ENCODE measurements at regions not wholly inside any gene's neighbourhood (a gene's known extent, or its start where the extent isn't known, plus 50 kb on each side); places are given as distances from the start of the nearest gene placed in this dataset.

- 63 to 65% methylated on average over 13 of the region's 13 CpGs for WGBS, 2 donors
- ATAC-seq (peak in 1 of 8 donors; percentile 44), DNase-seq (no peak)
- H3K36me3 ChIP-seq, result no peaks in the 10 kb centered on the region
- intact Hi-C loops (cut with DNase I), result no loop called here
- no peak for TF ChIP-seq CTCF (IDR thresholded peaks at IDR 0.05)
- peak overlapping the region in 1 of 10 donors; percentile 64 for H3K27ac ChIP-seq
- peaks cover 0 to 69% (median 48%) of the 10 kb centered on the region in 7 donors for H3K27me3 ChIP-seq
- no peak overlapping the region for H3K4me3 ChIP-seq
- peaks cover 0 to 11% (median 0%) of the 10 kb centered on the region in 9 donors for H3K4me1 ChIP-seq
- peaks cover 0 to 13% (median 0%) of the 10 kb centered on the region in 11 donors for H3K9me3 ChIP-seq
These were observed 453.2 kb downstream of the PTPRU start for GRCh38 chr1:29689372-29690030.

DNA sequence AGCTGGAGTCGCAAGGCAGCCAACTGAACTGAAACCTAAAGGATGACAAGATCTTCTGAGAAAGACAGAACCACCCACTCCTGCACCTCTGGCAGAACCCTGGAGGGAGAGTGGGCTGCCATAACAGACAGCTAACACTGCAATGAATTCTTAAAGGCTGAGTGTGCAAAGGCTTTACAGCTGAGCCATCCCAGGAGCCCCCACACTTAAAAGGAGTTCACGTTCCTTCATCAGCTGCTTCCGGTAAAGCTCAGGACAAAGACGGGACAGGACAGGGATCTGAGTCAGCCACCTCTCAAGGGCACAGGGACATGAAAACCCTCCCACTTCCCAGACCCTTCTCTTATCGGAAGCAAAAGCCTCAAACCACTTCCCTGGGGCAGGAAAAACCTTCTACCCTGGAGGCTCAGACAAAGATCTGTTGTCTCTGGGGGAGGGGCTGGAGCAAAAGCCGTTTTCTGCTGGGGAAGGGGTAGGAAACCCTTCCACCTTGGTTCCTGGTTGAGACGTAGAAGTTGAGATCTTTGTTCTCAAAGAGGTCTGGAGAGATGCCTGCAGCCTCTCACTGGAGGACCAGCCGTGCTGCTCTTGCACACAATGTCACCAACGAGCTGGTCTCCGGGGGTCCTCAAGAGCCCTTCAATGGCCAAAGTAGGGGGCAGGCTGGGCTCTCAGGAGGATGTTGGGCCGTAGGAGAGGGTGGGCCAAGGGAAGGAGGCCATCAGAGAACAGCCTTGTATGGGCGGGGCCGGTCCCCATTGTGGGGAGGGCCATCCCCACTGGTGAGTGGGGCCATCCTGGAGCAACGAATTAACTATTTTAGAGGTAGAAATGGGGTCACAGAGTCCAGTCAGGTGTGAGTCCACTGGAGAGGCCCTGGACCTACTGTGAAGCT lies 452.4 kb downstream of the PTPRU start:
- intact Hi-C loops (cut with DNase I), result no loop called here
- Histone ChIP-seq H3K4me3 (no peak overlapping the region), H3K4me1 (peaks cover 0 to 11% (median 0%) of the 10 kb centered on the region in 9 donors), H3K27me3 (peaks cover 0 to 77% (median 48%) of the 10 kb centered on the region in 7 donors), H3K9me3 (peaks cover 0 to 10% (median 0%) of the 10 kb centered on the region in 11 donors), H3K27ac (peak overlapping the region in 1 of 10 donors; percentile 64), H3K36me3 (no peaks in the 10 kb centered on the region)
- no peak for DNase-seq
- ATAC-seq, result no peak
- 39 to 40% methylated on average over 14 of the region's 14 CpGs for WGBS, 2 donors
- no peak for TF ChIP-seq CTCF (IDR thresholded peaks at IDR 0.05)

DNA sequence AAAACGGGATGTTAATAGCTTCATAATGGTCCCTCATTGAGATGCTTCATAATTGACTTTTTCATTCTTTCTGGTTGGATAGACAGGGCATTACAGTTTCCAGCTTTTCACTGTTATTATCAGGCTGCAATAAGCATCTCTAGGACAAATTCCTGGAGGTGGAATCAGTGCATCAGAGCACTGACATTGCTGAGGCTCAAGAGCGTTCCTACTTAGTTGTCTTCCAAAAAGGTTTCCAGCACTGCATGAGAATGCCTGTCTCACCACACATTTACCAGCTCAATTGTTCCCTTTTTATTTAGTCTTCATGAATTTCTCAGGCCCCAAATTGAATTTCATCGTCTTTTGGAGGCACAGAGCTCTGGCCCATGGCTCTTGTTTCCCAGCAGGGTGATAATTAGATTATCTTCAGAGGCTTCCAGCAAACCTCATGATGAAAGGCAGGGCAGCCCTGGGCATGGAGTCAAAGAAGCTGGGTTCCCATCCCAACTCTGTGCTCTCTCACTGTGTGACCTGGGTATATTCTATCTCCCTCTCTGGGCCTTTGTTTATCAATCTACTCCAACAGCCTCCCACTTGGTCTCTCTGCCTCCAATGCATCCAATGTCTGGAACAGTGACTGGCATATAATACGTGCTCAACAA lies 451.4 kb downstream of the PTPRU start:
- Histone ChIP-seq H3K4me3 (no peak overlapping the region), H3K36me3 (no peaks in the 10 kb centered on the region), H3K9me3 (peaks cover 0 to 2% (median 0%) of the 10 kb centered on the region in 11 donors), H3K4me1 (peaks cover 0 to 11% (median 0%) of the 10 kb centered on the region in 9 donors), H3K27ac (no peak overlapping the region), H3K27me3 (peaks cover 0 to 81% (median 48%) of the 10 kb centered on the region in 7 donors)
- ATAC-seq (no peak), DNase-seq (no peak)
- 65 to 70% methylated on average over 4 of the region's 4 CpGs for WGBS, 2 donors
- no peak for TF ChIP-seq CTCF (IDR thresholded peaks at IDR 0.05)
- intact Hi-C loops (cut with DNase I), result no loop called here

DNA sequence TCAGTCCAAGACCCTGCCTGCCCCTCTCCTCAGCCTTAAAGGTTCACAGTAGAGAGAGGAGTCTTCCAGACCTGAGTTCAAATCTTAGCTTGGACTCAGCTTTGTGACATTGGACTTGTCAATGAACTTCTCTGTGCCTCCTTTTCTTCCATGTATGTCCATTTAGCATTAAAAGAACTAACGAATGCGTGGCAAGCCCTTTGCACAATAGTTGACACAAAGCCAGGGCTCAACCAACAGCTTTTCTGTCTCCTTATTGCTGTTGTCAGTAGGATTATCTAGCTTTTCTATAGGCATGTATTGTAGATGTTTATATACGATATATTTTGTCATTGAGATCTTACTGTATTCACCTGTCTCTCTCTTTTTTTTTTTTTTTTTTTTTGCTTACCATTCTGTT lies 450.8 kb downstream of the PTPRU start:
- peaks cover 0 to 11% (median 0%) of the 10 kb centered on the region in 9 donors for H3K4me1 ChIP-seq
- DNase-seq (no peak), ATAC-seq (no peak)
- WGBS, 2 donors, result 76 to 84% methylated on average over 3 of the region's 3 CpGs
- no peak overlapping the region for H3K27ac ChIP-seq
- intact Hi-C loops (cut with DNase I), result no loop called here
- TF ChIP-seq CTCF (IDR thresholded peaks at IDR 0.05), result no peak
- H3K27me3 ChIP-seq, result peaks cover 0 to 81% (median 48%) of the 10 kb centered on the region in 7 donors
- no peaks in the 10 kb centered on the region for H3K9me3 ChIP-seq
- H3K4me3 ChIP-seq, result no peak overlapping the region
- no peaks in the 10 kb centered on the region for H3K36me3 ChIP-seq

Data from heart right ventricle (tissue), 16 donors.